GM19452 (cell line): ENCODE measurements at regions not wholly inside any gene's neighbourhood (a gene's known extent, or its start where the extent isn't known, plus 50 kb on each side); places are given as distances from the start of the nearest gene placed in this dataset.
A peak's percentile ranks its signal among the peaks of the same experiment; 100 is the strongest.

ENCODE experiments used
- ATAC-seq: cut with Tn5 transposase; IDR thresholded peaks from one replicate; pipeline ENCODE4 v1.9.1; 2021; ENCODE audit not compliant: unreplicated experiment

DNA sequence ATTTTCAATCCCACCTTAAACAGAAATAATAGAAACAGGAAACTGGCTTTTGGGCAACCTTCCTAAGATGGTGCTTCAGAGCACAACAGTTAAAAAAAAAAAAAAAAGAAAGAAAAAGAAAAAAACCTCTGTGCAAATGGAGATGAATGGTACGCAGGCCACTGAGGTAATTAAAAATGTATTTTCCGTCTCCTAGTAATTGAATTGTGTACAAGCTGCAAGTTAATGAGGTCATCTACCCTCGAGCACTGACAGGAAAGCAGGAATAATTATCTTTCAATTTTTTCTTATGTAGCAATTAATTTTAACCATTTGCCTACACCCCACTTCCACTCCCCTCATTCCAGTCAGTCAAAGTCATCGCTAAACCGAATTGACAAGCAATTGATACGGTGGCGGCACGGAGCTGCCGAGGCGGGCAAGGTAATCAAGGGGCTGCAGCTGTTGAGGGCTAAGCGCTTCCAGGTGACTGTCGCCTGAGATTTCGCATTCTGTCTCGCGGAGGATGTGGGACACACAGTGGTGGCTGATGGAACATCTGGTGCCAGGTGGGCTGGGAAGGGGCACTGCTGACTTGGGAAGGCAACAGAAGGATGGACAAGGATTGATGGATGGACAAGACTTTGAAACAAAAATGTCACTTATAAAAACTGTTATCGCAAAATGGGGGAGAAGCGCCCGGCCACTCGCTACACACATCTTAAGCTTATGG, 109.4 kb downstream of the RCN1 start:
- no peak for ATAC-seq

DNA sequence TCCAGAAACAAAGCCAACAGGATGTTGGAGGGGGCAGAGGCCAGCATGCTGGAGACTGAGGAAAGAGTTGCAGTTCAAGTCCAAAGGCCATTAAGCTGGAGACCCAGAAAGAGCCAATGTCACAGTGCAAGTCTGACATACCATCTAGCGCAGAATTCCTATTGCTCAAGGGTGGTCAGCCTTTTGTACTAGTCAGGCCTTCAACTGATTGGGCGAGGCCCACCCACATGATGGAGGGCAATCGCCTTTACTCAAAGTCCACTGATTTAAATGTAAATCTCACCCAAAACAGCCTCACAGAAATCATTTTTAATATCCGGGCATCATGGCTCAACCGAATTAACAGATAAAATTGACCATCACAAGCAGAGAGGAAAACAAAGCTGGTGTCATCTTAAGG, 113.9 kb downstream of the RCN1 start:
- no peak for ATAC-seq

DNA sequence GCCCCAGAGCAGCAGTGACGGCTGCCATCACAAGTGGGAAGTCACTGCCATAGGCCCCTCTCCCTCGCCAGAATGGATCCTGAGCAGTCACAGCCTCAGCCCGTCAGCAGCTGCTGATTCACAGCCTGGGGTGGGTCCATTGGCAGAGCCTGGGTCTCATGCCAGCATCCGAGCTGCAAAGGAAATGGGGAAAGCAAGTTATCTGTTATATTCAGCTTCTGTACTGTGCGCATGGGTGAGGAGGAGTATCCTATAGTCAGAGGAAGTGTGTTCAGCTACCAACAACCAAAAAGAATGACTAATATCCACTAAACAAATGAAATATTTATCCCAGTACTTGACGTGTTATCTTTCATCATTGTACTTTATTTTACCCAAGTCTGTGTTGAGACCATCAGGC, 119.7 kb downstream of the RCN1 start:
- ATAC-seq, result no peak

DNA sequence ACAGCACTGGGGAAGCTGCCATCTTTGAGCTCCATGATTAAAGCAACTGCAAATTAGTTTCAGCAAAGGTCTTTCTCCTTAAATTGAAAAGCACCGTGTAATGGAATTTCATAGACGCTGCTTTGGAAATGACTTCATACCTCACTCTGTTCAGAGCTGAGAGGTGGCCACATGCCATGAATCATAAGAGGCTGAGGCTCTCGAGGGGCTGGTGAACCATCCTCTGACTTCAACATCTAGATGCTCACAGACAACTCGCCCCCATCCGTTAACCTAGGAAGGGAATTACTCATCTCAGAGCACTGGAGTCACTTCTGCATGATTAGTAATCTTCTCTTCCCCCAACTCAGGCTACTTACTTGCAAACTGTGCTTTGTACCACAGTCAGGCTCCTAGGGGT, 122.3 kb downstream of the RCN1 start:
- no peak for ATAC-seq

DNA sequence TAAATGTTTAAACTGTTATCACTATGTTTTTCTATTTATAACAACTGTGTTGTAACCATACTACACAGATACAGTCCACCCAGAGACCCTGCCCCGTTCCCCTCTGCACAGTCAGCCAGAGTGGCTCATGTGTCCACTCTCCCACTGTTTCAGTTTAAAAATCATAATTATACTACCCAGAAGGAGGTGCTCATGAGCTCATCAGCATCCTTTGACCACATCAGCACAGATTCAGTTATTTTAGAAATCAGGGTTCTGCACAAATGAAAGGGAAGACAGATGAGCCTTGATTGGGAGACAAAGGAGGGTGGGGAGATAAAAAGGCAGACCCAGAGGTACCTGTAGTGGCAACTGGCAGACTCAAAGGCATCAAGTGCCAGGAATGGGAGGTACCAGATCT, 124.3 kb downstream of the RCN1 start:
- no peak for ATAC-seq

DNA sequence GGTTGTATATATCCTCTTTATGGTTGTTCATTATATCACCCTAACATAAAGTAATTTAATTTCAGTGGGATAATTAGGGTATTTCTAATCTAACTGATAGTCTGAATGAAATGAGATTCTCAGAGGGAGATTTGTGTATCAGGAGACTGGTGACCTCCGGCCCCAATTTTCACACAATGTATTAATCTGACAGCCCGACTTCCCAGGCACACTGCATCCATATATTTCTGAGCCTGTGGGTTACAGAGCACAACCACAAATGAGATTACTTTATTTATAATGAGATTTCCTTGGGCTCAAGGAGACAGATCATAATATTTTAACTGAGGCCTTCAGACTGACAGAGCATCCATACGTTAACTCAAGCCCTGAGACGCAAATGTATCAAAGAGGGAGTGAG, 125.9 kb downstream of the RCN1 start:
- no peak for ATAC-seq

DNA sequence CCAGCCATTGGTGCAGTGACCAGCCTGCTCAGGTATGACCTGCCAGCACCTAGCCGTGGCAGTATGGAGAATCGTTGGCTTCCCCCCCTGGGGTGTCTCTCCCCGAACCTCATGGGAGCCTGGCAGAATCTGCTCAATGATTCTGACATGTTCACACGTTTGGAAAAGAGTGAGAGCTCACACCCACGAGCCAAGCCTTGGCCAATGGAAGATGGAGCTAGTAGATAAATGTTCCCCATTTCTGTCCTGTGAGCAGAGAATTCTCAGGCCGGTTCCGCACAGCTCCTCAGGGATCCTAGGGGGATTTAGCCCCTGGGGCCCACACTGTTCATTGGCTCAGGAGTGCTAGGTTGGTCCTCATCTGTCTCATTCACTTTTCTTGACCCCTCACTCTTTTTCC, 128.4 kb downstream of the RCN1 start:
- ATAC-seq, result no peak

DNA sequence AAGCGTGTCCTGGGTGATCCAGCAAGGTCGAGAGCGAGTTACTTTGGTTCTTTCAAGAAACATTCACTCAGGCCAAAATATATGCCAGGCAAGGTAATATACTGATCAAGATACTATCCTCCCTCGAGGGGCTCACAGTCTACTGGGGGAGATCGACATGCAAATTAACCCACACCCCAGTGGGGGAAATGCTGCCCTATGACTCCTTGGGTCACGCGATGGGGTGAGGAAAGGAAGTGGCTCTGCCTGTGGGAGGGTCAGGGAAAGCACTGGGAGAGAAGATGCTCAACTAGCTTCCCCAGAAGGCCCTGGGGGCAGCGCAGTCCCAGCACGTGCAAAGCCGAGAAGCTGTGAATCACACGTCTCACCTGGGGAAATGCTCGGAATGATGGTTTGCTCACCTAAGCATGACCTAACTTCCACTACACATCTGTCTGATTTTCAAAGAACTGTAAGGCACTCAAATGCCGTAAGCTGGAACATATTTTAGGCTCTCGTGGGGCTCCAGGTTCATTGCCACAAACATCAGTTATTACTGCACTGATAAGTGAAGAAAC, 130.7 kb downstream of the RCN1 start:
- no peak for ATAC-seq

DNA sequence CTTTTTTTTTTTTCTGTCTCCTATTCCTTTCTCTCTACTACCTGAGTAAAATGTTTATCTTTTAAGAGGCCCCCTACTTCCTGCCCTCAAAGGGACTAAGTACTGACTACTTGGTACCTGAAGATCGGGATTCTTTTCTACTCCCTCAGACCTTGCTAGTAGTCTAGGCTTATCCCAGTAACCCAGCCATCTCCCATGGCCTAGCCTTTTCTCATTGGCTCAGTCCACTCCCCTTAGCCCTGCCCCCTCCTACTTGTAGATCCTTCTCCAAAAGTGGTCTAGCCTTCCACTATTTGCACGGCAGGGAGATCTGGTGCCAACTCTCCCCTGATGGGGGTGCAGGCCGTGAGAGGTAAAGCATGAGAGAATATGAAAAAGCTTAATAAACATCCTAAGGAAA, 133.7 kb downstream of the RCN1 start:
- ATAC-seq, result no peak

DNA sequence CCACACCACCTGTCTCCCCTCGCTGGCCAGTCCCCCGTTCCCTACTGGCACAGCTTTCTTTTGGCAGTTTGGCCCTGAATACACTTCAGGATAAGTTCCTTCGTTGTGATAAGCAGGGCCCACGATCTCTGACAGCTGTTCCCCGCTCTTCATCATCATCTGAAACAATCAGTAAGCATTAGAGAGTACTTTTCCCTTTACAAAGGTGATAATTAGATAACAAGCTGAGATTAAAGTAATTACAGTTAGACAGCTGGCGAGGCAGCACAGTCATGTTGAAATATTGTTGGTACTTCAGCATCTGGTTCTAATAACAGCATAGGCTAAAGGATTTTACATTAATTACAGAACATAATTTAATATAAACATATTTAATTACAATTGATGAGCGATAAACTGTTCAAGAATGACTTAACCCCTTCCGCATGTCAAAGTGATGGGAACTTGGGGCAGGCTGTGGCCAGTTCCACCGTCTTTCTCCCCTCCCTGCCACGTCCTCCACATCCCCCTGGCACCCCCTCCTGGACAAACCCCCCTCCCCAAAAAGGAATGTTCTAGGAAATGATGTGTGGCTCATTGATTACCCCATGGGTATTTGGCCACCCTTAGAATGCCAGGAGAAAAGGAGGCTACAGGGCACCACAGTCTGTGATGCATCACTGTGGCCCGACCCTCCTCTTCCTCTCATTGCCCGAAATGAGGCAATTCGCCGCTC, 134.9 kb downstream of the RCN1 start:
- ATAC-seq, result no peak

DNA sequence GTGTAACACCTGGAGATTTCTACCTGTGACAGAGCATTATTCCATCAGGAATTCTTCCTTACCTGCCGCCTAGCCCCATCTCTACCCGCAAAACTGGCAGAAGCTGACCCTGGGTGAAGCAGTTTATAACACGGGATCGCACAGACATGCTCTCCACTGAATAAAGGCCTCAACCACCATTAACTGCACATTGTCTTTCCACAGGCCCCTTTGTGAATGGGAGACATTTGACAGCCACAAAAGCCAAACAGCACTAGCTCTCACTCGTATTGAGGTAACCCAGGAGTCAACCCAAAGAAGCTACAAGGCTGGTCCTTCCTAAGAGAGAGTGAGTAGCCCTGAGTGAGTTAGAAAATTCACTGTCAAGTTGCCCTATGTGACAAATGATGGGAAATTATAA, 135.6 kb downstream of the RCN1 start:
- no peak for ATAC-seq

DNA sequence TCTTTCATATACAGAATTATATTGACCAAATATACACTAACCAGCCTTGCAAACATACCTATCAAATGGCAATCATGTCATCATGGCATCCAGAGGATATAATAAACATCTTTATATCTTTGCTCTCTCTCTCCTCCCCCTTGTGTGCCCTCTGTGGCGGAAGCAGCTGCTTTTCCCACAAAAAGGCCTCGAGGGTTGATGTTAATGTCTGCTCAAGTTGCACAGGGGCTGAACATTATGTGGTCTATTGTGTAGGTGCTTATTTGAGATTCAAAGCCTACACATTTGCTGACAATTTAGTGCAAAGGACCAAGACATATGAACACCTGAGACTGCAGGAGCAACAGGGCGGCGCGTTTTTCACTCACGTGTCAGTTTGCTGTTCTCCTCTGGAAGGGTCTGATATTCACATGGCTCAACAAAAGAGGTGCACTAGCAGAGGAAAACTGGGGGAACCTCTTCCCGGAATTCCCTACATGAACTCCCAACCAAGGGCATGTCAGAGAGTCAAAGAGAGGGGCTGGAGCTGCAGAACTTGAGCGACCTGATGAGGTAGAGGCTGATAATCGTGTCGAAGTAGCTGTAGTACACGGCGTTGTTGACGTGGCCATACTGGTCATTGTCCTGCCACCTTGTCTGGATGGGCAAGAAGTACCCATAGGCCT, 138.8 kb downstream of the RCN1 start:
- ATAC-seq, result no peak

DNA sequence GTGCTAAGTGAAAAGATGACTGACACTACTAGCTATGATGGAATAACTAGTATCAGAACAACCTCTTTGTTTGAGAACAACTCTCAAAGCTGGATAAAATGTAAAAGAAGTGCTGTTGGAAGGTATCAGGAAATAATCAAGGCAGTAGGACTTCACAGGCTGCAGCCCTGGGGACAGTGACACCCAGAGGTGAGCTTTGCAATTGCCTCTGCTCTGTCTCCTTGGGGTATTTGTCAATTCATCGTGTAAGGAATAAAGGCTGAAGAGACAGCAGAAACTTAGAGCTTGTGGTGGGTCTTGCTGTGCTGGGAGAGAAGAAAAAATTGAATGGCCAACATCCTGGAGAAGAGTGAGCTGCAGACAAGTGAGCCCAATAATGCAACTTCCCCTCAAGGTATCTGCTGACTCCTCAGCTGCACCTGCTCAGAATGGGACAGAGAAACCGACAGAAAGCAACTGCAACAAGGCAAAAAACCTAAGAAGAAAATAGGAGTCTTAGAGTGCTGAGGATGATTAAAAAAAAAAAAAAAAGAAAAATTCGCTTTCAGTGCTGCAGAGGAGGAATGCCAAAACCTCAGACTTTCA, 141.1 kb downstream of the RCN1 start:
- peak; percentile 75 for ATAC-seq

DNA sequence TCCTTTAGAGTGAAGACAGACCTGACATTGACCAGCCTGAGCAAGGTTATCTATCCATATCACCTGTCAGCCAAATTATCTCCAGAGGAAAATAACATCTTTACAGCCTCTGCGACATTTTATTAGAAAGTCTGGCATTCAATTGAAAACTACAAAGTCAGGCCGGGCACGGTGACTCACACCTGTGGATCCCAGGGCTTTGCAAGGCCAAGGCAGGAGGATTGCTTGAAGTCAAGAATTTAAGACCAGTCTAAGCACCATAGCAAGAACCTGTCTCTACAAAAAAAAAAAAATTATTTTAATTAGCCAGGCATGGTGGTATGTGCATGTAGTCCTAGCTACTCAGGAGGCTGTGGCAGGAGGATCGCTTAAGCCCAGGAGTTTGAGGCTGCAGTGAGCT, 141.6 kb downstream of the RCN1 start:
- ATAC-seq, result no peak

DNA sequence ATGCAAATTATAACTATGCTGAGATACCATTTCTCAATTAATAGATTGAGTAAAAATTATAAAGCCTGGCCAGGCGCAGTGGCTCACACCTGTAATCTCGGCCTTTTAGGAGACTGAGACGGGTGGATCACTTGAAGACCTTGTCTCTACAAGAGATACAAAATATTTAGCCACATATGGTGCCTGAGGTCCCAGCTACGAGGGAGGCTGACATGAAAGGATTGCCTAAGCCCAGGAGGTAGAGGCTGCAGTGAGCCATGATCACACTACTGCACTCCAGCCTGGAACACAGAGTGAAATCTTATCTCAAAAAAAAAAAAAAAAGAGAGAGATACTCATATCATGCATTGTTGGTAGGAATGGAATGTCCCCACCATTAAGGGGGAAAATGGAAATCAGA, 142.4 kb downstream of the RCN1 start:
- no peak for ATAC-seq

DNA sequence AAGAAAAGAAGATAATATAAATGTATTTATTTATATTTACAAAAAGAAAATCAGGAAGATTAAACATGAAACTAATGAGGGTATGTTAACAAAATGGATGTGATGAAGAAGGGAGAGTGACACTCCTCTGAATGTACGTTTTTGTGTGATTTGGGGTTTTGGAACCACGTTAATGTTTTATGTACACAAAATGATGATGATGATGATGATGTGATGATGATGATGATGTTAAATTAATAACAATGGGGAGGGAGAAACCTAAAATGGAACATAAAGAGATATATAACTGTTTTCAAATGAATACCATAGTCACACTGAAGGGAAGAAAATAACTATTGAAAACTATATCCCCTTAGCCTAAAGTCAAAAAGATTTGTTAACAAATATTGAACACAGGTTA, 143.1 kb downstream of the RCN1 start:
- no peak for ATAC-seq

DNA sequence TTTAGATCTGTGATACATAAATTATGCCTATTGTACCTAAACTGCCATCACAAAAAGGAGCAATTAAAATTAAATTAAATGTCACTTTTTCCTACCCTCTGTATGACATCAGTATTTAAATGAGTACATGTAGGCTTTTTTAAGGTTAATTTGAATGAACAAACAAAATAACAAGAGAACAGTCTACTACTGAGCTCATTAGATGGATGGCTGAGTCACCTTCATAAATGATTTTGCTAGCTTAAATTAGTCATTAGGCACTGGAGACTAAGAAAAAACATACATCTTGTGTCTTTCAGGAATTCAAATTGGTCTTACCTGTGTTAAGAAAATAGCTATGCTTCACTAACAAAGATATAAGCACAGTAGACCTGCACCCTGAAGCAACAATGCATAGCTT, 153.6 kb downstream of the RCN1 start:
- ATAC-seq, result no peak

DNA sequence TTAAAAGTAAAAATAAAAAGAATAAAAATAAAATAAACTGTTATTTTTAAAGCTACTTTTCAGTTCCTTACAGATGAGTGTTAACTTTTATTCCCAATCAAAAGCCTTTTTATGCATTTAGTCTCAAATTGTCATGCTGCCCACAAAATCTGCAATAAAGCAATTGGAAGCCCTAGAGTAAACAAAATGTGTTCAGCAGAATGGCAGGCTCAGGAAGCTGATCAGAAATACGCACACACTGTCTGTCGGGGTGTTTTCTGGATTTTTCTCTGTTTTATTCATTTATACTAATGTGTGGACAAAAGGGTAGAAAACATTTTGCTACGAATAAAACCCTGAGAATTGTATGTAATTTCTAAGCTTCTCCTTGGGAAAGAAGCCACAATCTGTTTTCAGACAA, 162.8 kb downstream of the RCN1 start:
- ATAC-seq, result no peak

DNA sequence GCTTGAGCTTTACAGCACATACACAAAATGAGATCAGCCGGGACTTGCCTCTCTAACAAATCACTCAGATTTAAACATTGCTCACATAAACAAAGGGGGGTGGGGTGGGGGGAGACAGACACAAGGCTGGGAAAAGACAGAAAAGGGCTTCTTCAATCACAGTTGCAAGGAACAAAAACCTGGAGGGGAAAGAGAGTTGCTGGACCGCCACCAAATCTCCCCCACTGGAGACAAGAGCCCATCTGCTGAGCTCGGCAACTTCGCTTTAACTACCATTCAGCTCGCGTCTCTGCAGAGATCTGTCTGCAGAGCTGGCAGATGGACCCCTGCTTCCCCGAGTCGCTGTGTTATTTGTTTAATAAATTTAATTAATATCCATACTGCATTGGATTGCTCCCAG, 165.0 kb downstream of the RCN1 start:
- ATAC-seq, result no peak

DNA sequence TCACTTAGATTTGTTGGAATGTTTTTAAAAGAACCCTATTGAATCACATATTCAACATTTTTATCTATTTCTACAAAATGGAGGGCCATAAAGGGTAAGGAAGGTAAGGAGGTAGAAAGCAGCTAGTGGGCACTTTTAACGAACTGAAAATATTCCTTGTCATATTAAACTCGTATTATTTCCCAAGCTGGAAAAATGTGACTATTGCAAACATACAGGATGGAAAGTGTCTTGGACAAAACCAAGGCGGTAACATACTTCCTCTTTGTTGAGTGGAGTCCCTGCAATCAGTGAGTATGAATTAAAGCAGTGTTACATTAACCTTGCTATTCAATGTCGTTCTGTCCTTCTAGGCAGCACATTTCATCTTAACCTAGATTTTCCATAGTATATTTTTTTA, 165.6 kb downstream of the RCN1 start:
- ATAC-seq, result no peak

DNA sequence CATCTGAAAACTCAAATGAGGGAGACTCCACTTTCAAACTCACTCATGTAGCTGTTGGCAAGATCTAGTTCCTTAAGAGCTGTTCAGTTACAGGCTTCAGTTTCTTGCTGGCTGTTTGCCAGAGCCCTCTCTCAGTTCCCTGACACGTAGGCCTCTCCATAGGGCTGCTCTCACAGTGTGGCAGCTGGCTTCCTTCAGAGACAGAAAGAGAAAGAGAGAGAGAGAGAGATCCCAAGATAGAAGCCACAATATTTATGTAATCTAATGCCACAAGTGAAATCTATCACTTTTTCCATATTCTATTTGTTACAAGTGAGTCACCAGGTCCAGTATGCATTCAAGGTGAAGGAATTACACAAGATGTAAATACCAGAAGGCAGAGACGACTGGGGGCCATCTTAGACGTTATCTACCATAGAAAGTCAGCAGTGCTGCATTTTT, 168.8 kb downstream of the RCN1 start:
- peak; percentile 93 for ATAC-seq

DNA sequence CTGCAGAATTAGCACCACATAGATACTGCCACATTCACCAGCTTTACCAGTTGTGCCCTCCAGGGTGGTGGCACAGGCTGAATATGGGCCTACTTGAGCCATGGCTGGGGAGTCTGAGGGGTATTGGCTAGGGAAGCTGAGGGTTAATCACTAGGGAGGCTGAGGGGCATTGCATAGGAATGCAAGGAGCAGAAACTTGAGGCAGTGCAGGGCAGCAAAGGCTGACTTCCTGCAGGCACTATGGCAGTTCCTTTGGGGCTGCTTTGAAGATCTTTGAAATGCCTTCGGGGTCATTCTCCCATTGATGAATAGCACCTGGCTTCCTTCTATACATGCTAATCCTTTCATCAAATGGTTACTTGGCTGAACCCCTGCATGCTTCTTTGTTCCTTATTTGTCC, 171.5 kb downstream of the RCN1 start:
- ATAC-seq, result no peak
